ENCODE measurements at regions not wholly inside any gene's neighbourhood (a gene's known extent, or its start where the extent isn't known, plus 50 kb on each side); places are given as distances from the start of the nearest gene placed in this dataset.

- DNase-seq (ENCODE audit: low read depth), result no peak
Observed at GRCh38 chr9:129399634-129399990, 221.3 kb downstream of the C9orf50 start.

DNA sequence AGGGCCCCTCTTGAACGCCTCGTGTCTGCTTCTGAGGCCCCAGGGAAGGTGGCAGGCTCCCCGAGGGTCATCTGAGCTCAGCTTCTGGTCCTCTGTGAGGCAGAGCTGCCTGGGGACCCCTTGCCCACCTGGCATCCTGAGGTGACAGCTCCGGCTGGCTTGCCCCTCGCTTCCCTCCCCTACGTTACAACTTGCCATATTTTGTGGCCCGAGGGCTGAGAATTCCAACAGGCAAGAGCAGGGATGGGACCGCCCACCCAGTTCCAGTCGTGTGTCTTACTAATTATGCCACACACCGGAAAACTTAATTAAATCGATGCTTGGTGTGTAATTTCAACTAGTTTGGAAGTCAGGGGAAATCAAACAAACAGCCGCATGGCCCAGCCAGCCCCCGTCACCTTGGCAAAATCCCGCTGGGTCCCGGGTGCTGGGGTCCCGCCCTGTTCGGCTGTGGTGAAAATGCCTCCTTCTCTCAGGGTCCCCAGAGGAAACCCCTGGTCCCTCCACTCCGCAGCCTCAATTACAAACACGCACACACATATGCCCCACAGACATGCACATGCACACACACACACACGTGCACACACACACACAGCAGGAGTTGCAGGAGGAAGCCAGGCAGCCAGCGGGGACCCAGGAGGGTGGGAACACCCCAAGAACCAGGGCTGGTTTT is 221.0 kb upstream of the IER5L start:
- no peak for DNase-seq (ENCODE audit: low read depth)

DNA sequence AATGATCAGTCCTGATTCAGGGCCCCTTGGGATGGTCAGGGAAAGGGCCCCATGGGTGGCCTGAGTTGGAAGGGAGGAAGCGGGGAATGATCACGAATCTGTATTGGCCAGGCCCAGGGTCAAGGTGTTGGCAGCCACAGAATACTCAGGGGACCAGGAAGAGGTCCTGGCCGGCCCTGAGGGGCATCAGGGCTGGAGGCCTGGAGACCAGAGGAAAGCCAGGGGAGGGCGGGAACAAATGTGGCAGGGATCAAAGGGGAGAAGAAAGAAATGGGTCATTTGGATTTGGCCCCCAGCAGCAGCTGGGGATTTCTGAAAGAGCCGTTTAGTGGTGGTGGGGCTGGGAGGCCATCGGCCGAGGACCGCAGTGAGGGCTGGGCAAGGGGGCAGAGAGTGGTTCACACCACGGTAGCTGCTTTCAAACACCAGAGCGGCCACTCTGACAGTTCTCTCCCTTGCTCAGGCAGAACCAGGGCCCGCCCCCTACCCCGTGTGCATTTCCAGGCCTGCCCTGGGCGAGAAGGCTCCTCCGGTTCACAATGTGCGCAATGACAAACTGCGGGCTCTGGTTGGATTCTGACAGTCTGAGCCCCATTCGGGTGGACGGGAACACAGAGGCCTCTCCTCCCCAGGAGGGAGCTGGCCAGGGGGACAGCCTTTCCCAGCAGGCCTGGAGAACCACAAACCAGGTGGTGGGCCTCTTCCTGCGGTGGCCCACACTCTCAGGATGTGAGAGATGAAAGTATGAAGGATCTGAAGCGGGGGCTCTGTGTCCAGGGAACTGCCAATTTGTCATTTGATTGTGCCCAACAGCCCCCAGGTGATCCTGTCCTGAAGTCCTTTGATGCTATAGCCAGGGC is 220.3 kb upstream of the IER5L start:
- DNase-seq (ENCODE audit: low read depth), result no peak

GRCh38 chr9:129397335-129397734 is 219.3 kb upstream of the IER5L start:
- DNase-seq (ENCODE audit: low read depth), result no peak

DNA sequence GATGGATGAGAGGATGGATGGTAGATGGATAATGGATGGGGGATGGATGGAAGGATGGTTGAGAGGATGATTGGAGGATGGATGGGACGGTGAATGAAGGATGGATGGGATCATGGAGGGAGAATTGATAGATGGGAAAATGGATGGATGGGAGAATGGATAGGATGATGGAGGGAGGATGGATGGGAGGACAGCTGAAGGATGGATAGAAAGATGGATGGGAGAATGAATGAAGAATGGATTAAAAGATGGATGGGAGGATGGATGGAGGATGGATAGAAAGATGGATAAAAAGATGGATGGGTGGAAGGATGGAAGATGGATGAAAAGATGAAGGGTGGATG is 218.3 kb upstream of the IER5L start:
- no peak for DNase-seq (ENCODE audit: low read depth)

- no peak for DNase-seq (ENCODE audit: low read depth)
Observed at GRCh38 chr9:129395633-129396364, 217.7 kb upstream of the IER5L start.

GRCh38 chr9:129394886-129395279 is 216.8 kb upstream of the IER5L start:
- DNase-seq (ENCODE audit: low read depth), result no peak

- no peak for DNase-seq (ENCODE audit: low read depth)
Observed at GRCh38 chr9:129394061-129394885, 216.2 kb upstream of the IER5L start.

- DNase-seq (ENCODE audit: low read depth), result no peak
Observed at GRCh38 chr9:129393064-129393463, 215.0 kb upstream of the IER5L start.

DNA sequence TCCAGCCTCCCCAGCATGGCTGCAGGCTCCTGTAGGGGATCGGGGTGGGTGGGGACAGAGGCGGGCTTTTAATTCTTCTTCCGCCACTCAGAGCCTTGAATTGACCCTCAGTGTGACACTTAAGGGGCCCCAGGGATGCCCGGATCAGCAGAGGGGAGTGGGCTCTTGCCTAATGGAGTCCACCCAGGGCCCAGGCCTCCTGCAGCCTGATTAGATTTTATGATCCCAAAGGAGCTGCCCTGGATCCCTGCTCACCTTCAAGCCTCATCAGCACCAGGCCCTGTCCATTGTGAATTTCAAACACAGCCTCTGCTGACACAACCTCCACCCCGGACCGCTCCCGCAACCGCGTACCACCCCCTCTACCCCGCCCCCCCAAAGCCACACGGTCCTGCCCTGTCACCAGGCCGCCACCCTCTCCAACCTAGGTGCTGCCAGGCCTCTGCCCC is 214.1 kb upstream of the IER5L start:
- DNase-seq (ENCODE audit: low read depth), result no peak

DNA sequence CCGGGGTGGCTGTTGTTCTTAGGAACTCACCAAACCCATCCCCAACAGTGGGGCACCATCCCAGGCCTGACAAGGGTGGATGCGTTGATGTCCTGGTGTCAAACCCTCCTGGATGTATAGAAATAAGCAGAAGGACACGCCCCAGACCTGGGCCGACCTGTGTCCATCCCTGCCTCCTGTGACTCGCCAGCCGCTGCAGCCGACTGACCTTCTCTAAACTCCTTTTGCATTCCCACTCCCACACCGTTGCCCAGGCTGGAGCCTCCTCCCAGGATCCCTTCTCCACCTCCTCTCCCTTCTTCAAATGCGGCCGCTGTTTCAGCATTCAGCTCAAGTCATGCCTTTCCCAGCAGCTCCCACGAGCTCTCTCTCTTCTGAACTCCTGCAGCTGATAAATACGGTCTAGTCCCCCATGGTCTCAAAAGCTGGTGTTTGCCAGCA is 213.2 kb upstream of the IER5L start:
- DNase-seq (ENCODE audit: low read depth), result no peak

GRCh38 chr9:129390541-129390940 is 212.5 kb upstream of the IER5L start:
- DNase-seq (ENCODE audit: low read depth), result no peak

DNA sequence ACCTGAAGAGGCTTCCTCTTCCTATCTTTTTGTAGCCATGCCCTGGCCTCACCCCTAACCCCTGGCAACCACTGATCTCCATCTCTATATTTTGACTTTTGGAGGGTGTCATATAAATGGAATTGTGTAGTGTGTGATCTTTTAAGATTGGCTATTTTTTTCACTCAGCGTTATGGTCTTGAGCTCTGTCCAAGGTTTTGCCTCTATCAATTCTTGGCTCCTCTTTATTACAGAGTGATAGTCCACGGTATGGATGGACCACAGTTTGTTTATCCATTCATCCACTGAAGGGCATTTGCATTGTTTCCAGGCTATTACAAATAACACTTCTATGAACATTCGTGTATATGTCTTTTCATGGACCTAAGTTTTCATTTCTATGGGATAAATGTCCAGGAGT is 209.8 kb upstream of the IER5L start:
- no peak for DNase-seq (ENCODE audit: low read depth)

GRCh38 chr9:129386812-129387177 is 208.7 kb upstream of the IER5L start:
- DNase-seq (ENCODE audit: low read depth), result no peak

DNA sequence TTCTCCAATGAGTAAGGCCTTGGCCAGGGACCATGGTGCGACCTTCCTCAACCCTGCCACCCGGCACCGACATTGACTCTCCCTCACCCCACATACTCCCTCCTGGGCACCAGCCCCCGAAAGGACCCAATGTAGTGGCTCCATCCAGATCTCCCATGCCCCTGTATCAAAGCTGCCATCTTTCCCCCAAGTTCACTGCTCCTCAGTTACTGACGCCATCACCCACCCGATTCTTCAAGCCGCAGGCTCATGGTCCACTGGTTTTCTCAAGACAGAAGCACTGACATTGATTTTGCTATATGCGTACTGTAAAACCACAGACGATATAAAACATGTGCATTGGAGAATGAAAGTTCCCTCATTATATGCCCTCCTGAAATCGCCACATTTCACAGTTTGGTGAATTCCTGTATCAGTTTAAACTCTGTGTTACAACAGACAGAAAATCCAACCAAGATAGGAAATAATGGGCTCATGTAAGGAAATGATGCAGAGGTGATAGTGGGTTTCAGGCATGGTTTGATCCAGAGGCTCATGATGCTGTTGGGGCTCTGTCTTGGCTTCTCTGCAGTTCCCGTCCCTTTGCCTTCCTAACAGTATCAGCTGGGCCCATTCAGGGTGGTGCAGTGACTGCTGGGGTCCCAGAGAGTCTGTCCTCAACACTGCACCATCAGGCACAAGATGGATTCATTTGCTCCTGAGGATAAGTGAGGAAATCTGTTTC is 207.3 kb upstream of the IER5L start:
- DNase-seq (ENCODE audit: low read depth), result no peak

GRCh38 chr9:129384491-129385210 is 206.6 kb upstream of the IER5L start:
- DNase-seq (ENCODE audit: low read depth), result no peak

- DNase-seq (ENCODE audit: low read depth), result peak; percentile 14
Observed at GRCh38 chr9:129383561-129384490, 205.8 kb upstream of the IER5L start.

DNA sequence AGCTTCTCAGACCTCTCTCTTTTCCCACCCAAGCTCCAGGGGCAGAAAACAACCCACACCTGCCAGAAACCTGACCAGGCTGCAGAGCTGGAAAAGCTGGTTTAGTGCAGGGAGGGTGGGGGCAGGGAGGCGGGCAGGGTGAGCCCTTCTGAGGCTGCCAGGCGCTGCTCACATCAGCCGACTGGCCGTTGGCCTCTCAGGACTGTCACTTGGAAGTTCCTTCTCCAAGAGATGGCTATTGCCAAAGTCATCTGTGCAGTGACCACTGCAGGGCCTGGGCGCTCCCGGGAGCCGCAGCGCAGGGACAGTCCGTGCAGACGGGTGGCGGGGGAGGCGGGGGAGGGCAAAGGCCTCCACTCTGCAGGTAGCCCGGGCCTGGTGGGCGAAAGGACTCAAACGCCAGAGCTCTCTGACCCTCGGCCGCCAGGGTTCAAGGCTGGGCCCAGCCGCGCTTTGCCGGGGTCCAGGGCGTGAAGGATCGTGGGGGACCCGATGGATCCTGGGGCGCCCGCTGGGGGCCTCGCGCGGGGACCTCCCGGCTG is 205.0 kb upstream of the IER5L start:
- DNase-seq (ENCODE audit: low read depth), result no peak

DNA sequence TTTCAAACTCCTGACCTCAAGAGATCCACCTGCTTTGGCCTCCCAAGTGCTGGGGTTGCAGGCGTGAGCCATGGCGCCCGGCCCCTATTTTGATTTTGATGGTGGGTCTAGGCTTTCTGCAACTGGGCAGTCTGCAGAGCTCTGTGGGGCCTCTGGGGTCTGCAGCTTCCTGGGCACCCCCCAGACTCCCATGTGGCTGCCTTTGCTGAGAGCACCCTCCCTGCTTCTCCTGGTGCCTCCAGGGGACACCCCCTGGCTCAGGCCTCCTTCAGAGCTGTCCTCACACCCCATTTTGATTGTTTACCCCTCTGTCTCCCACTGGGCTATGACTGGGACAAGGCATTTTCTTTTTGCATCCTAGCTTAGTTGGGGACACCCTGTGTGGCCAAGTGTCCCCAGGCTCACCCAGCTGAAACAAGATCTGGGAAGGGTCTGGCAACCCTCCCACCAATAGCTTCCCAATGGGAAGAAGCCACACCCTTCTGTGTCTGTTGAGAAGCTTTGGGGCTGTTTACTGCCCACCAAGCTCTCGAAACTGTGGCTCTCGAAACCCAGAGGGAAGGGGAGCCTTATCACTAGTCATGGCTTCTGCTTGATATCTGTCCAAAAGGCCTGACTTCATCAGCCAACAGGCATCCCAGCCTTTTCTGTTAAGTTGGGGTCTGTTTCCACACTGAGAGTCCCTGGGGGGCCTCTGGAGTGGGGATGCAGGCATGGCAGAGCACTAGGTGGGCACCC is 204.4 kb upstream of the IER5L start:
- no peak for DNase-seq (ENCODE audit: low read depth)

Measured in non-pigmented ciliary epithelial cell (primary cell).